HL-60 (cell line): ENCODE measurements at regions not wholly inside any gene's neighbourhood (a gene's known extent, or its start where the extent isn't known, plus 50 kb on each side); places are given as distances from the start of the nearest gene placed in this dataset.

Experiments
- DNase-seq, 2 experiments: peaks; one replicate each; pipeline ENCODE4 v3.0.0-alpha.2; 2010 to 2020; ENCODE audit warnings: low read depth in 1 of 2, low spot score in 1 of 2
- H3K27ac ChIP-seq: fragments of 250-450 bp; sonication (Bioruptor Pico); replicated peaks from 2 replicates; pipeline ENCODE4 v1.5.1; 2020; ENCODE audit warnings: mild to moderate bottlenecking, moderate library complexity
- H3K27me3 ChIP-seq: fragments of 250-450 bp; sonication (Bioruptor Pico); 2 replicates; pipeline ENCODE4 v1.5.1; 2021; ENCODE audit warnings: mild to moderate bottlenecking, moderate library complexity; ENCODE audit not compliant: insufficient read depth, poor library complexity, severe bottlenecking
- H3K4me3 ChIP-seq: replicated peaks from 2 replicates; pipeline ENCODE4 v1.5.1; 2011; ENCODE audit warnings: mild to moderate bottlenecking, control low read depth, low read length; ENCODE audit not compliant: insufficient read depth
- GABPA ChIP-seq: IDR thresholded peaks from 2 replicates; pipeline ENCODE4 v1.6.1; 2012; ENCODE audit warnings: low read depth
- POLR2AphosphoS5 ChIP-seq: IDR thresholded peaks from 2 replicates; pipeline ENCODE4 v1.6.1; 2012; ENCODE audit warnings: low read depth
- SPI1 ChIP-seq: IDR thresholded peaks from 2 replicates; pipeline ENCODE4 v1.6.1; 2012; ENCODE audit warnings: low read depth, mild to moderate bottlenecking, borderline replicate concordance
- TF ChIP-seq, protein P1 (sequence below): IDR thresholded peaks from one replicate; pipeline ENCODE4 v1.5.1; 2011; ENCODE audit warnings: low read length, control low read depth, inconsistent platforms; ENCODE audit not compliant: insufficient read depth
- TF ChIP-seq, protein P2 (sequence below): IDR thresholded peaks from 2 replicates; pipeline ENCODE4 v1.6.1; 2012; ENCODE audit warnings: low read depth; ENCODE audit not compliant: insufficient replicate concordance

DNA sequence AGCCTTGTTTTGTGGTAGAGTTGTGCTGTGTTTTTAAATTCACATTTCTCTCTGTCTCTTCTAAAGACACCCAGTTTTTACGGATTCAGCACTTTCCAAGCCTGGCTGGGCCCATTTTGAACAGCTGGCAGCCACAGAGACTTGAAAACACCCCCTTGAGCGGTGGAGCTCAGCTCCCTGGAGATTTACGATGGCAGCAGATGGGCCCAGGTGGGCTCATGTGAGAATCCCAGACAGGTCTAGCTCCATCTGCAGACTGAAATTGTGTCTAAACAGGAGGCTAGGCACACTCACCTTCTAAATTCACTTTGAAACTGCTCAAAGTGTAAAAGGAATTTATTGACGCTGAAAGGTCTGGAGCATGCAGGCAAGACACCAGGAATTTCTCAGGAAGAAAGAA, 232.0 kb upstream of the HES1 start:
- Histone ChIP-seq H3K27ac (no peak overlapping the region), H3K27me3 (no peaks in the 10 kb centered on the region), H3K4me3 (no peak overlapping the region)
- no peak for DNase-seq
- no peak for TF ChIP-seq SPI1
- no peak for TF ChIP-seq POLR2AphosphoS5

DNA sequence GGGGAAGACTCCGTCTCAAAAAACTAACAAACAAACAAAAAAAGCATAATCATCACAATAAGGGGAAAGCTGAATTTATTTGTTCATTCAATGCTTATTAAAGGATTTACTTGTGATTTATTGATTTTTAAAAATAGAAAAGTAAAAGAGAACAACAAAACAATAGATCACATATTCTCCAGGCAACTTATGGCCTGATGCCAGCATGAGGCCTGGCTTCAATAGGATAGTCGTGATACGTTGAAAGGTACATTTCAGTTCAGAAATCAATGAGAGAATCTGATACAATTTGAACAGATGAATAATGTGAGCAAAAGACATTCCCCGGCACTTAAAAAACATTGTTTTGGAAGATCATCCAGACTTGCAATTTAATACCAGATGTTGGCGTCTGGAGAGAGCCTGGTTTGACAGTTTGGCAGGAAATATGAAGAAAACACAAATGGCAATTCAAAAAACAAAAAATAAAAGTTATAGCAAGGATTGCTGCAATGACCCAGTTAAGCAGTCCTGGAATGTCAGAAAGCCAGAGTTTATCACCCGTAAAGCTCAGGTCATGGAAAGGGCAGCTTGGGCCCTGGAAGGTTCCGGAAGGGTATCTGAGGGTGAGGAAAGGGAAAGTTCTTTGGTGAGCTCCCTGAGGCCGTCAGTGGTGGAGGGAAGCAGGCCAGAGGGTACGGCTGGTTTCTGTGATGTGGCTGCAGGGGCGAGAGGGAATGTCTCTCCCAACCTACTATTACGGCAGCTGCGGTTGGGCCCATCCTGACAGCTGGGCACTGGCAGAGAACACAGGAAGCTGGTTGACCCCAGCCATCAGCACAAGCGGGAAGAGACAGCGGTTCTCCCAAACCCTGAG, 230.2 kb upstream of the HES1 start:
- no peak overlapping the region for H3K4me3 ChIP-seq
- no peak for TF ChIP-seq POLR2AphosphoS5
- no peak for TF ChIP-seq SPI1
- TF ChIP-seq, protein P1, sequence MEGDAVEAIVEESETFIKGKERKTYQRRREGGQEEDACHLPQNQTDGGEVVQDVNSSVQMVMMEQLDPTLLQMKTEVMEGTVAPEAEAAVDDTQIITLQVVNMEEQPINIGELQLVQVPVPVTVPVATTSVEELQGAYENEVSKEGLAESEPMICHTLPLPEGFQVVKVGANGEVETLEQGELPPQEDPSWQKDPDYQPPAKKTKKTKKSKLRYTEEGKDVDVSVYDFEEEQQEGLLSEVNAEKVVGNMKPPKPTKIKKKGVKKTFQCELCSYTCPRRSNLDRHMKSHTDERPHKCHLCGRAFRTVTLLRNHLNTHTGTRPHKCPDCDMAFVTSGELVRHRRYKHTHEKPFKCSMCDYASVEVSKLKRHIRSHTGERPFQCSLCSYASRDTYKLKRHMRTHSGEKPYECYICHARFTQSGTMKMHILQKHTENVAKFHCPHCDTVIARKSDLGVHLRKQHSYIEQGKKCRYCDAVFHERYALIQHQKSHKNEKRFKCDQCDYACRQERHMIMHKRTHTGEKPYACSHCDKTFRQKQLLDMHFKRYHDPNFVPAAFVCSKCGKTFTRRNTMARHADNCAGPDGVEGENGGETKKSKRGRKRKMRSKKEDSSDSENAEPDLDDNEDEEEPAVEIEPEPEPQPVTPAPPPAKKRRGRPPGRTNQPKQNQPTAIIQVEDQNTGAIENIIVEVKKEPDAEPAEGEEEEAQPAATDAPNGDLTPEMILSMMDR: no peak
- TF ChIP-seq, protein P2, sequence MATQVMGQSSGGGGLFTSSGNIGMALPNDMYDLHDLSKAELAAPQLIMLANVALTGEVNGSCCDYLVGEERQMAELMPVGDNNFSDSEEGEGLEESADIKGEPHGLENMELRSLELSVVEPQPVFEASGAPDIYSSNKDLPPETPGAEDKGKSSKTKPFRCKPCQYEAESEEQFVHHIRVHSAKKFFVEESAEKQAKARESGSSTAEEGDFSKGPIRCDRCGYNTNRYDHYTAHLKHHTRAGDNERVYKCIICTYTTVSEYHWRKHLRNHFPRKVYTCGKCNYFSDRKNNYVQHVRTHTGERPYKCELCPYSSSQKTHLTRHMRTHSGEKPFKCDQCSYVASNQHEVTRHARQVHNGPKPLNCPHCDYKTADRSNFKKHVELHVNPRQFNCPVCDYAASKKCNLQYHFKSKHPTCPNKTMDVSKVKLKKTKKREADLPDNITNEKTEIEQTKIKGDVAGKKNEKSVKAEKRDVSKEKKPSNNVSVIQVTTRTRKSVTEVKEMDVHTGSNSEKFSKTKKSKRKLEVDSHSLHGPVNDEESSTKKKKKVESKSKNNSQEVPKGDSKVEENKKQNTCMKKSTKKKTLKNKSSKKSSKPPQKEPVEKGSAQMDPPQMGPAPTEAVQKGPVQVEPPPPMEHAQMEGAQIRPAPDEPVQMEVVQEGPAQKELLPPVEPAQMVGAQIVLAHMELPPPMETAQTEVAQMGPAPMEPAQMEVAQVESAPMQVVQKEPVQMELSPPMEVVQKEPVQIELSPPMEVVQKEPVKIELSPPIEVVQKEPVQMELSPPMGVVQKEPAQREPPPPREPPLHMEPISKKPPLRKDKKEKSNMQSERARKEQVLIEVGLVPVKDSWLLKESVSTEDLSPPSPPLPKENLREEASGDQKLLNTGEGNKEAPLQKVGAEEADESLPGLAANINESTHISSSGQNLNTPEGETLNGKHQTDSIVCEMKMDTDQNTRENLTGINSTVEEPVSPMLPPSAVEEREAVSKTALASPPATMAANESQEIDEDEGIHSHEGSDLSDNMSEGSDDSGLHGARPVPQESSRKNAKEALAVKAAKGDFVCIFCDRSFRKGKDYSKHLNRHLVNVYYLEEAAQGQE: no peak
- H3K27me3 ChIP-seq: no peaks in the 10 kb centered on the region
- no peak for DNase-seq
- no peak overlapping the region for H3K27ac ChIP-seq

DNA sequence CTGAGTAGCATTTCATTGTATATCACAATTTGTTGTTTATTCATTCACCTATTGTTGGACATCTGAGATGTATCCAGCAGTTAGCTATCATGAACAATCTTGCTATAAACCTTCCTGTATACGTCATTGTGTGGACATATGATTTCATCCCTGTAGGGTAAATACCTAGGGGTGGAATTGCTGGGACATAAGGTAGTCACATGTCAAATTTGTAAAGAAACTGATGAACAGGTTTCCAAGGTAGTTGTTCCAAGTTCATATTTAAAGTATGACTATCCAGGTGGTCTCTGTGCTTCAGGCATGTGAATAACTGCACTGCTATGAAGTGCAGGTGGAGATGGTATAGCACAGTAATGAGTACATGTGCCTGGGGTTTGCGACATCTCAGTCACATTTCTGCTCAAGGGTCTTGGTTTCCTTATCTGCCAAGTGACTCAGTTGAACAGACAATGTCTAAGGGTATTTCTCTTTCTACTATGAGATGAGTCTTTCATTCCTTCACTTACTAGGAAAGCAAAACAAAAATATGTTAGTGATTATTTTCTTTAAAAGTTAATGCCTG, 229.0 kb upstream of the HES1 start:
- no peak overlapping the region for H3K4me3 ChIP-seq
- TF ChIP-seq, protein P2: no peak
- no peak for TF ChIP-seq GABPA
- TF ChIP-seq SPI1: no peak
- TF ChIP-seq POLR2AphosphoS5: no peak
- TF ChIP-seq, protein P1: no peak
- DNase-seq: no peak
- H3K27ac ChIP-seq: no peak overlapping the region
- H3K27me3 ChIP-seq: no peaks in the 10 kb centered on the region

DNA sequence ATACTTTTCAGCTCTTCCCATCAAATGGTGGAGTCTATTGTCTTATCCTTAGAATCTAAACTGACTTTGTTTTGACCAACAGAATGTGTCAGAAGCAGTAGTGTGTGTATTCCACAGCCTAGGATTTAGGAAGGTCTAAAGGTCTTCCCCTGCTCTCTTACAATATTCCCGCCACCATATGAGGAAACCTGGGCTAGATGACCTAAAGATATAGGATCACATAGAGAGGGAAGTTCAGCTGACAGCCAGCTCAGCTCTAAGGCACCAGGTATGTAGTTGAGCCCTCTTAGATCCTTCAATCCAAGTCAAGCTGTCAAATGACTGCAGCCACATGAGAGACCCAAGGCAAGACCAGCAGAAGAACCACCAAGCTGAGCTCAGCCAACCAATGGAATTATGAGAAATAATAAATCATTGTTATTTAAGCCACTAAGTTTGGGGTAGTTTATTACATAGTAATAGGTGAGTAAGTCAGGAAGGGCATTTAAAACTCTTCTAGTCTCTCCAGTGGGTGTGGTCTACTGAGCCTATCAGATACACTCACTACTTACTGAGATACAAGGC, 227.7 kb upstream of the HES1 start:
- H3K27me3 ChIP-seq: no peaks in the 10 kb centered on the region
- H3K4me3 ChIP-seq: no peak overlapping the region
- H3K27ac ChIP-seq: no peak overlapping the region
- no peak for TF ChIP-seq POLR2AphosphoS5
- no peak for TF ChIP-seq SPI1
- TF ChIP-seq, protein P2: no peak
- TF ChIP-seq, protein P1: no peak
- TF ChIP-seq GABPA: no peak
- no peak for DNase-seq
